ENCODE measurements at regions not wholly inside any gene's neighbourhood (a gene's known extent, or its start where the extent isn't known, plus 50 kb on each side); places are given as distances from the start of the nearest gene placed in this dataset.
"Not testable (repeated sequence)": the region's sequence is repeated elsewhere in the genome, so short reads cannot be mapped to it uniquely, and the experiment has no call there.

- DNase-seq: no peak
Observed at GRCh38 chrX:37904833-37905232, 57.5 kb upstream of the DYNLT3 start.

- no peak for DNase-seq
Observed at GRCh38 chrX:37905436-37906147, 58.2 kb upstream of the DYNLT3 start.

- DNase-seq: no peak
Observed at GRCh38 chrX:37906357-37906756, 59.0 kb upstream of the DYNLT3 start.

- no peak for DNase-seq
Observed at GRCh38 chrX:37910186-37910585, 62.8 kb upstream of the DYNLT3 start.

GRCh38 chrX:37912304-37912703 is 64.9 kb upstream of the DYNLT3 start:
- peak; percentile 9 for DNase-seq

GRCh38 chrX:37912777-37913176 is 65.4 kb upstream of the DYNLT3 start:
- DNase-seq: no peak

- DNase-seq: no peak
Observed at GRCh38 chrX:37918168-37918567, 70.8 kb upstream of the DYNLT3 start.

GRCh38 chrX:37918703-37919102 is 71.3 kb upstream of the DYNLT3 start:
- DNase-seq: no peak

GRCh38 chrX:37921758-37922157 is 74.4 kb upstream of the DYNLT3 start:
- no peak for DNase-seq

GRCh38 chrX:37922928-37923327 is 75.6 kb upstream of the DYNLT3 start:
- no peak for DNase-seq

GRCh38 chrX:37925761-37926160 is 78.4 kb upstream of the DYNLT3 start:
- not testable (repeated sequence) for DNase-seq

- DNase-seq: peak; percentile 32
Observed at GRCh38 chrX:37926700-37927099, 79.3 kb upstream of the DYNLT3 start.

GRCh38 chrX:37942170-37942569 is 64.2 kb upstream of the SYTL5 start:
- no peak for DNase-seq

GRCh38 chrX:37943554-37944344 is 62.6 kb upstream of the SYTL5 start:
- DNase-seq: no peak

GRCh38 chrX:37946197-37946596 is 60.2 kb upstream of the SYTL5 start:
- DNase-seq: no peak

- DNase-seq: no peak
Observed at GRCh38 chrX:37955273-37955672, 51.1 kb upstream of the SYTL5 start.

- DNase-seq: no peak
Observed at GRCh38 chrX:37956223-37956622, 50.1 kb upstream of the SYTL5 start.

All from CD4-positive, alpha-beta T cell treated with Interleukin-10 for 1 hour (primary cell).